Kasumi-1 (cell line): ENCODE measurements at regions not wholly inside any gene's neighbourhood (a gene's known extent, or its start where the extent isn't known, plus 50 kb on each side); places are given as distances from the start of the nearest gene placed in this dataset.
"Not testable (repeated sequence)": the region's sequence is repeated elsewhere in the genome, so short reads cannot be mapped to it uniquely, and the experiment has no call there.

Source experiments
- DNase-seq, 2 experiments: peaks; one replicate each; lab custom pipeline; 2025; lab: John Stamatoyannopoulos, UW

- DNase-seq, result no peak
These were observed 77.4 kb downstream of the MS4A13 start for GRCh38 chr11:60592601-60593000.

- no peak for DNase-seq
These were observed 79.9 kb downstream of the MS4A13 start for GRCh38 chr11:60594998-60595642.

- DNase-seq, result no peak
These were observed 91.9 kb upstream of the MS4A8 start for GRCh38 chr11:60607483-60607882.

GRCh38 chr11:60609632-60610031, 89.8 kb upstream of the MS4A8 start:
- no peak for DNase-seq

GRCh38 chr11:60610702-60611101, 88.7 kb upstream of the MS4A8 start:
- DNase-seq, result no peak

- DNase-seq, result no peak
These were observed 83.9 kb upstream of the MS4A8 start for GRCh38 chr11:60615497-60615896.

GRCh38 chr11:60621940-60622339, 77.5 kb upstream of the MS4A8 start:
- DNase-seq, result not testable (repeated sequence)

GRCh38 chr11:60622776-60623175, 76.6 kb upstream of the MS4A8 start:
- not testable (repeated sequence) for DNase-seq

- DNase-seq, result peak; percentile 28 to 33
These were observed 74.2 kb upstream of the MS4A8 start for GRCh38 chr11:60625262-60625661.

- DNase-seq, result no peak
These were observed 70.0 kb upstream of the MS4A8 start for GRCh38 chr11:60629399-60629798.

- peak; percentile 48 for DNase-seq
These were observed 67.5 kb upstream of the MS4A8 start for GRCh38 chr11:60631944-60632343.

GRCh38 chr11:60633645-60634044, 65.8 kb upstream of the MS4A8 start:
- no peak for DNase-seq

GRCh38 chr11:60634126-60634525, 65.3 kb upstream of the MS4A8 start:
- DNase-seq, result peak in 1 of 2 experiments; percentile 17

GRCh38 chr11:60641940-60642339, 57.5 kb upstream of the MS4A8 start:
- DNase-seq, result no peak

- no peak for DNase-seq
These were observed 52.3 kb upstream of the MS4A8 start for GRCh38 chr11:60647087-60647486.
